Tibial artery (tissue), 4 donors: ENCODE measurements at regions not wholly inside any gene's neighbourhood (a gene's known extent, or its start where the extent isn't known, plus 50 kb on each side); places are given as distances from the start of the nearest gene placed in this dataset.

Source experiments
- DNase-seq, 2 donors: peaks; one replicate each; pipeline ENCODE4 v3.0.0-alpha.2; 2019
- H3K27ac ChIP-seq, 2 donors: fragments of 200-600 bp; sonication (generic) in 1 of 2; 1 replicate in 1 of 2; 2 replicates in 1 of 2; pipeline ENCODE4 v1.5.1; 2018 to 2019; ENCODE audit warnings: mild to moderate bottlenecking in 1 of 2
- H3K27me3 ChIP-seq, 2 donors: fragments of 200-600 bp; sonication (generic) in 1 of 2; one replicate each; pipeline versions ENCODE4 v1.5.1 to v1.6.0; 2016 to 2019
- H3K36me3 ChIP-seq, 3 donors: fragments of 200-600 bp; sonication (generic) in 2 of 3; one replicate each; pipeline ENCODE4 v1.5.1; 2016 to 2019; ENCODE audit warnings: mild to moderate bottlenecking in 2 of 3
- H3K4me1 ChIP-seq, 4 donors: fragments of 200-600 bp; sonication (generic) in 2 of 4; 1 replicate in 3 of 4; 2 replicates in 1 of 4; pipeline ENCODE4 v1.5.1; 2016 to 2019
- H3K4me3 ChIP-seq, 2 donors: fragments of 200-600 bp; sonication (generic) in 1 of 2; 1 replicate in 1 of 2; 2 replicates in 1 of 2; pipeline ENCODE4 v1.5.1; 2018 to 2019; ENCODE audit warnings: mild to moderate bottlenecking in 2 of 2
- H3K9me3 ChIP-seq, 3 donors: fragments of 200-600 bp; sonication (generic) in 1 of 3; one replicate each; pipeline ENCODE4 v1.5.1; 2016 to 2019
- intact Hi-C: fragments of 100-400 bp; cut with DNase I; formaldehyde crosslinking; loops from one replicate; pipeline ENCODE4 v1.15.0; 2023; ENCODE audit warnings: low total_unique reads
- TF ChIP-seq, protein P1 (sequence below), 2 experiments: fragments of 200-600 bp in 1 of 2; fragments of 450-650 bp in 1 of 2; IDR thresholded peaks; one replicate each; pipeline ENCODE4 v1.5.1; 2017 to 2019; ENCODE audit warnings: antibody characterized with exemption in 2 of 2, mild to moderate bottlenecking in 1 of 2, moderate library complexity in 1 of 2

DNA sequence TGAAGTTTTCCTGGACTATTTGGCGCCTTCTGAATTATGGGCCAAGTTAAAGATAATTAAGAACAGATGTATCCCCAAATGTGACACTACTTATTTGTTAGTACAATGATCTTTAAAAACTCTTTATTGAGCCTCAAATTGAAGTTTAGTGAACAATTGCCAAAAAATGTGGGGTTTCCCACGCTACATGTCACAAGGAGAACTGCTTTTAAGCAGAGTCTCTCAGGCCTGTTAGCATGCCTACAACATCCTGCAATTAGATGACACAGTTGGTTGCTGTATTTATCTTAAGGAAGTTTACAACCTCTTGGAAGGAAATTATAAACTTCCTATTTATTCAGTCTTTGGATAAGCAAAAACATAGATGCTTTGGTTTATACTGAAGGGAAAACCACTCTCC is 733.0 kb downstream of the TNS3 start:
- H3K27me3 ChIP-seq: no peaks in the 10 kb centered on the region
- H3K9me3 ChIP-seq: no peaks in the 10 kb centered on the region
- TF ChIP-seq, protein P1, sequence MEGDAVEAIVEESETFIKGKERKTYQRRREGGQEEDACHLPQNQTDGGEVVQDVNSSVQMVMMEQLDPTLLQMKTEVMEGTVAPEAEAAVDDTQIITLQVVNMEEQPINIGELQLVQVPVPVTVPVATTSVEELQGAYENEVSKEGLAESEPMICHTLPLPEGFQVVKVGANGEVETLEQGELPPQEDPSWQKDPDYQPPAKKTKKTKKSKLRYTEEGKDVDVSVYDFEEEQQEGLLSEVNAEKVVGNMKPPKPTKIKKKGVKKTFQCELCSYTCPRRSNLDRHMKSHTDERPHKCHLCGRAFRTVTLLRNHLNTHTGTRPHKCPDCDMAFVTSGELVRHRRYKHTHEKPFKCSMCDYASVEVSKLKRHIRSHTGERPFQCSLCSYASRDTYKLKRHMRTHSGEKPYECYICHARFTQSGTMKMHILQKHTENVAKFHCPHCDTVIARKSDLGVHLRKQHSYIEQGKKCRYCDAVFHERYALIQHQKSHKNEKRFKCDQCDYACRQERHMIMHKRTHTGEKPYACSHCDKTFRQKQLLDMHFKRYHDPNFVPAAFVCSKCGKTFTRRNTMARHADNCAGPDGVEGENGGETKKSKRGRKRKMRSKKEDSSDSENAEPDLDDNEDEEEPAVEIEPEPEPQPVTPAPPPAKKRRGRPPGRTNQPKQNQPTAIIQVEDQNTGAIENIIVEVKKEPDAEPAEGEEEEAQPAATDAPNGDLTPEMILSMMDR (IDR thresholded peaks at IDR 0.05): no peak
- DNase-seq: no peak
- H3K27ac ChIP-seq: no peak overlapping the region
- no peaks in the 10 kb centered on the region for H3K36me3 ChIP-seq
- H3K4me1 ChIP-seq: peaks cover 0 to 7% (median 2%) of the 10 kb centered on the region in 4 donors
- intact Hi-C loops: no loop called here
- H3K4me3 ChIP-seq: no peak overlapping the region

DNA sequence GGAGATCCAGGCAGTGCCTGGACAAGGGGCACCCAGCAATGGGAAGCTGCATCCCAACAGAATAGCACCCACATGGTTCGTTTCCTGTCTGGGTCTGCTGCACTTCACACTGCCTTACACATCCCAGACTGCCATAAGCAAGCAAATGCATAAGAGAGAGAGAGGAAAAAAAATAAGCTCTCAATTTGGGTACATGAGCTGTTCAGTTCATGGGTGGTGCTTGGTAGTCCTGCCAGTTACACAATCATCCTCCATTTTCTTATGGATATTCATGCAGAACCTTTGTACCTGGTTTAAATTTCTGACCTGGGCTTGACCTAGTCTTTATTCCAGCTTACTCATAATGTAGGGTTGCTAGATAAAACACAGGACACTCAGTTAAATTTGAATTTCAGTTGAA is 733.6 kb downstream of the TNS3 start:
- Histone ChIP-seq H3K4me1 (peaks cover 0 to 1% (median 0%) of the 10 kb centered on the region in 4 donors), H3K36me3 (no peaks in the 10 kb centered on the region), H3K4me3 (no peak overlapping the region), H3K9me3 (no peaks in the 10 kb centered on the region), H3K27me3 (no peaks in the 10 kb centered on the region), H3K27ac (no peak overlapping the region)
- TF ChIP-seq, protein P1 (IDR thresholded peaks at IDR 0.05): no peak
- no peak for DNase-seq
- intact Hi-C loops: no loop called here

DNA sequence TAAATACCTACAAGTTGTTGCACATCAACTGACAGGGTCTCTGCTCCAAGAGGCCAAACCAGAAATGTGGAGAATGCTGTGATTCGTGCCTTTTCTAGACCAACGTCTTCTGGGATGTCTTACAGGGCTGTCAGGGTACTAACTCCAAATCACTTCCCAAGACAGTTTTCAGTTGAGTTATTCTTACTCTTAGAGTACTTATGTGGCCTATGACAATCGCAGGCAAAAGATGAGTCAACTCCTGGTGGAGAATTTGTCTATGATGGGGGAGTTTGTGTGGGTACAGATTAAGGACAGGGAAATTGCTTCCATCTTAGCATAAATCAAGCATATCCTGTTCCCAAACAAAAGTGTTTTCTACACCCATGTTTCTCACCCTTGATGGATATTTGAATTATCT is 734.8 kb downstream of the TNS3 start:
- H3K27me3 ChIP-seq: no peaks in the 10 kb centered on the region
- H3K4me1 ChIP-seq: no peaks in the 10 kb centered on the region
- H3K36me3 ChIP-seq: no peaks in the 10 kb centered on the region
- TF ChIP-seq, protein P1 (IDR thresholded peaks at IDR 0.05): no peak
- no peaks in the 10 kb centered on the region for H3K9me3 ChIP-seq
- H3K27ac ChIP-seq: no peak overlapping the region
- no peak for DNase-seq
- intact Hi-C loops: no loop called here
- H3K4me3 ChIP-seq: no peak overlapping the region

DNA sequence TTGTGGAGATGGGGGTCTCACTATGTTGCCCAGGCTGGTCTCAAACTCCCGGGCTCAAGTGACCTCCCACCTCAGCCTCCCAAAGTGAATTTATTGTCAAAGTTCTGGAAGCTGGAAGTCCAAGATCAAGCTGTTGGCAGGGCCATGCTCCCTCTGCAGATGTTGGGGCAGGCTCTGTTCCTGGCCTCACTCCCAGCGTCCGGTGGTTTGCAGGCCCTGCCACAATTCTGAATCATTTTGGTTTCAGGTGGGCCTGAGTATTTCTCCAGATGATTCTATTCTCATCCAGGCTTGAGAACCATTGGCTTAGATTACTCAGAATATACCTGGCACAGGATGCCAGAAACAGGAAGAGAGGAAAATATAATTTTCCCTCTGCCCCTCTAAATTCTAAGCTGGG is 737.4 kb downstream of the TNS3 start:
- H3K4me1 ChIP-seq: peaks cover 0 to 9% (median 0%) of the 10 kb centered on the region in 4 donors
- TF ChIP-seq, protein P1 (IDR thresholded peaks at IDR 0.05): no peak
- H3K27ac ChIP-seq: no peak overlapping the region
- intact Hi-C loops: no loop called here
- H3K4me3 ChIP-seq: no peak overlapping the region
- no peak for DNase-seq
- no peaks in the 10 kb centered on the region for H3K36me3 ChIP-seq
- no peaks in the 10 kb centered on the region for H3K27me3 ChIP-seq
- no peaks in the 10 kb centered on the region for H3K9me3 ChIP-seq

DNA sequence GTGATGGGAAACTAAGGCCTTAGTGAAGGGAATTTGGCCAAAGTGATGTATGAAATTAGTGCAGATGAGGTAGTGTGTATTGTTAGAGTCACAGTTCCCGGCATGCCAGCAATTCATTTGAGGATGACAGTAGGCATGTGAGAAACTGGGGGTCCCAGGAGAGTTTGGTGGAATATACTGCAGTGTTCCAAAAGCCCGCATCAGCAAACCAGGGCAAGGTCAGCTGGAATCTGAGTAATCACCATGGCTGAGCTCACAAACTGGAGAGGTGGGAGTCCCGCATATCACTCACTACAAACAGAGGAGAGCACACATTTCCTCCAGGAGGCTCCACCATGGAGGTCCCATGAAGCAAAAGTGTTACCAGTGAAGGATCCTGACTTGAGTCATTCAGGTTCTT is 740.7 kb downstream of the TNS3 start:
- Histone ChIP-seq H3K4me1 (peaks cover 0 to 41% (median 5%) of the 10 kb centered on the region in 4 donors), H3K27ac (no peak overlapping the region), H3K4me3 (no peak overlapping the region), H3K27me3 (no peaks in the 10 kb centered on the region), H3K36me3 (no peaks in the 10 kb centered on the region), H3K9me3 (no peaks in the 10 kb centered on the region)
- no peak for DNase-seq
- intact Hi-C loops: no loop called here
- TF ChIP-seq, protein P1 (IDR thresholded peaks at IDR 0.05): no peak

DNA sequence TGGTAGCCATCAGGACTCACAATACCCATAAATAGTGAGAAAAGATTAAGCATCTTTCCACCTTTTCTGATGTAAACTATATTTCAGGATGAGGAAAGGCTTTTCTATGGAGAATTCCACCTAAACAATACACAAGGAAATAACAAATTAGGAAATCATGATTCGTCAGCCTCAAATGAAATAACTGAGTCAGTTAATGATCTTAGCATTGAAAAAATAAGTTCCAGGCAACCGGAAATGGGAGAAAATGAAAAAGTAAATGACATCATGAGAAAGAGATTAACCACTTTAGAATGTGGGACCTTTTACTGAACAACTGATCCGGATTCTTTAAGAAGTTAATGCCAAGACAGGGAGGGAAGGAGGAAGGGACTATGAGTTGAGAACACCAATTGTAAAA is 742.3 kb downstream of the TNS3 start:
- Histone ChIP-seq H3K4me1 (peaks cover 0 to 51% (median 7%) of the 10 kb centered on the region in 4 donors), H3K27me3 (no peaks in the 10 kb centered on the region), H3K36me3 (no peaks in the 10 kb centered on the region), H3K4me3 (no peak overlapping the region), H3K27ac (peak overlapping the region; percentile 59 to 66), H3K9me3 (no peaks in the 10 kb centered on the region)
- DNase-seq: no peak
- TF ChIP-seq, protein P1 (IDR thresholded peaks at IDR 0.05): no peak
- intact Hi-C loops: loop anchor here (10.0 kb wide), 1 partner anchor 975 kb away; no protein-coding TSS in a partner anchor
